Keratinocyte (primary cell): ENCODE measurements at regions not wholly inside any gene's neighbourhood (a gene's known extent, or its start where the extent isn't known, plus 50 kb on each side); places are given as distances from the start of the nearest gene placed in this dataset.

Source experiments
- CTCF ChIP-seq, 3 experiments: IDR thresholded peaks in 1 of 3; conservative IDR thresholded peaks in 1 of 3; optimal IDR thresholded peaks in 1 of 3; 2 replicates in 2 of 3; 3 replicates in 1 of 3; pipeline versions ENCODE3 to v1.5.1; 2011; ENCODE audit warnings: low read length in 3 of 3, mild to moderate bottlenecking in 3 of 3, moderate library complexity in 2 of 3, control low read depth in 1 of 3, inconsistent platforms in 1 of 3; ENCODE audit not compliant: insufficient read depth in 2 of 3; ENCODE audit errors: extremely low read depth in 1 of 3
- EZH2 ChIP-seq: IDR thresholded peaks from one replicate; pipeline ENCODE4 v1.6.1; 2012; ENCODE audit warnings: inconsistent platforms, mild to moderate bottlenecking, low read length, moderate library complexity

GRCh38 chr1:83581747-83582146 is 417.2 kb downstream of the TTLL7 start:
- no peak for TF ChIP-seq CTCF (optimal IDR thresholded peaks at IDR 0.05 in 1 of 3, IDR thresholded peaks at IDR 0.05 in 1 of 3, conservative IDR thresholded peaks at IDR 0.05 in 1 of 3; ENCODE audit: extremely low read depth in 1 of 3, insufficient read depth in 2 of 3, low read length in 3 of 3)
- no peak for TF ChIP-seq EZH2
